Spleen (tissue), 11 donors: ENCODE measurements at regions not wholly inside any gene's neighbourhood (a gene's known extent, or its start where the extent isn't known, plus 50 kb on each side); places are given as distances from the start of the nearest gene placed in this dataset.

ENCODE experiments used
- DNase-seq: peaks from one replicate; pipeline ENCODE4 v3.0.0-alpha.2; 2020
- H3K27ac ChIP-seq, 8 donors: fragments of 200-600 bp; sonication (generic) in 7 of 8; 1 replicate in 4 of 8; 2 replicates in 4 of 8; pipeline versions ENCODE4 v1.5.0 to v1.8.0; 2016 to 2021; ENCODE audit warnings: inconsistent platforms in 4 of 8, mild to moderate bottlenecking in 4 of 8, moderate library complexity in 1 of 8
- H3K27me3 ChIP-seq, 7 donors: fragments of 200-600 bp; sonication (generic) in 6 of 7; replicated peaks in 1 of 7; 1 replicate in 4 of 7; 2 replicates in 3 of 7; pipeline versions ENCODE4 v1.5.0 to v1.8.0; 2016 to 2021; ENCODE audit warnings: inconsistent platforms in 3 of 7, mild to moderate bottlenecking in 1 of 7
- H3K36me3 ChIP-seq, 6 donors: fragments of 200-600 bp; sonication (generic) in 5 of 6; 1 replicate in 4 of 6; 2 replicates in 2 of 6; pipeline versions ENCODE4 v1.5.0 to v1.8.0; 2016 to 2021; ENCODE audit warnings: inconsistent platforms in 2 of 6
- H3K4me1 ChIP-seq, 6 donors: fragments of 200-600 bp; sonication (generic) in 5 of 6; 1 replicate in 3 of 6; 2 replicates in 3 of 6; pipeline versions ENCODE4 v1.5.0 to v1.8.0; 2016 to 2021; ENCODE audit warnings: inconsistent platforms in 3 of 6
- H3K4me3 ChIP-seq, 8 donors: fragments of 200-600 bp; sonication (generic) in 7 of 8; 1 replicate in 4 of 8; 2 replicates in 4 of 8; pipeline versions ENCODE4 v1.5.0 to v1.8.0; 2016 to 2021; ENCODE audit warnings: inconsistent platforms in 4 of 8, mild to moderate bottlenecking in 4 of 8, moderate library complexity in 2 of 8
- H3K9me3 ChIP-seq, 8 donors: fragments of 200-600 bp; sonication (generic) in 7 of 8; 1 replicate in 4 of 8; 2 replicates in 4 of 8; pipeline versions ENCODE4 v1.5.0 to v1.8.0; 2016 to 2021; ENCODE audit warnings: inconsistent platforms in 4 of 8
- POLR2A ChIP-seq, 3 donors: fragments of 450-650 bp; IDR thresholded peaks; one replicate each; pipeline ENCODE4 v1.5.1; 2017; ENCODE audit warnings: antibody characterized with exemption in 3 of 3, mild to moderate bottlenecking in 1 of 3
- POLR2AphosphoS5 ChIP-seq, 3 donors: sonication (generic); formaldehyde crosslinking; IDR thresholded peaks; one replicate each; pipeline ENCODE4 v1.5.1; 2017; ENCODE audit warnings: antibody characterized with exemption in 3 of 3
- WGBS, 5 donors: extraction: QIAGEN DNeasy Blood & Tissue Kit in 3 of 5; methylation state at CpG; one replicate each; pipeline versions ENCODE4 v1.1.5 to v1.1.7; 2013 to 2018; 5-methylcytosine and 5-hydroxymethylcytosine counted together
- intact Hi-C: fragments of 100-400 bp; cut with DNase I; formaldehyde crosslinking; loops from one replicate; pipeline ENCODE4 v1.15.0; 2023; ENCODE audit warnings: low total_unique reads
- TF ChIP-seq, protein P1 (sequence below), 11 experiments: fragments of 200-600 bp in 7 of 11; fragments of 450-650 bp in 4 of 11; sonication (generic) in 4 of 11; IDR thresholded peaks in 8 of 11; conservative IDR thresholded peaks in 3 of 11; 1 replicate in 7 of 11; 2 replicates in 4 of 11; pipeline versions ENCODE4 v1.4.0 to v1.8.0; 2016 to 2021; ENCODE audit warnings: antibody characterized with exemption in 11 of 11, inconsistent platforms in 4 of 11, mild to moderate bottlenecking in 1 of 11
- donor health status: healthy with polysubstance abuse.
- donor health status: DM: no; HTN: no; CAD: no; lungs with moderate emphysema.
- donor health status: DM: no; HTN: no; CAD: no.
- donor health status: Bipolar disorder and iron deficiency.
- donor health status: healthy.
- donor health status: DM: no; HTN: no; CAD: no.
- donor health status: DM: yes; HTN: yes; CAD: no.

GRCh38 chr3:65148687-65149086, 460.9 kb upstream of the ADAMTS9 start:
- DNase-seq: no peak
- no peak for TF ChIP-seq POLR2AphosphoS5 (IDR thresholded peaks at IDR 0.05)
- no peak for TF ChIP-seq POLR2A (IDR thresholded peaks at IDR 0.05)
- TF ChIP-seq, protein P1, sequence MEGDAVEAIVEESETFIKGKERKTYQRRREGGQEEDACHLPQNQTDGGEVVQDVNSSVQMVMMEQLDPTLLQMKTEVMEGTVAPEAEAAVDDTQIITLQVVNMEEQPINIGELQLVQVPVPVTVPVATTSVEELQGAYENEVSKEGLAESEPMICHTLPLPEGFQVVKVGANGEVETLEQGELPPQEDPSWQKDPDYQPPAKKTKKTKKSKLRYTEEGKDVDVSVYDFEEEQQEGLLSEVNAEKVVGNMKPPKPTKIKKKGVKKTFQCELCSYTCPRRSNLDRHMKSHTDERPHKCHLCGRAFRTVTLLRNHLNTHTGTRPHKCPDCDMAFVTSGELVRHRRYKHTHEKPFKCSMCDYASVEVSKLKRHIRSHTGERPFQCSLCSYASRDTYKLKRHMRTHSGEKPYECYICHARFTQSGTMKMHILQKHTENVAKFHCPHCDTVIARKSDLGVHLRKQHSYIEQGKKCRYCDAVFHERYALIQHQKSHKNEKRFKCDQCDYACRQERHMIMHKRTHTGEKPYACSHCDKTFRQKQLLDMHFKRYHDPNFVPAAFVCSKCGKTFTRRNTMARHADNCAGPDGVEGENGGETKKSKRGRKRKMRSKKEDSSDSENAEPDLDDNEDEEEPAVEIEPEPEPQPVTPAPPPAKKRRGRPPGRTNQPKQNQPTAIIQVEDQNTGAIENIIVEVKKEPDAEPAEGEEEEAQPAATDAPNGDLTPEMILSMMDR (IDR thresholded peaks at IDR 0.05 in 8 of 11, conservative IDR thresholded peaks at IDR 0.05 in 3 of 11): no peak
- H3K4me3 ChIP-seq: no peak overlapping the region
- H3K27ac ChIP-seq: no peak overlapping the region
- no peaks in the 10 kb centered on the region for H3K9me3 ChIP-seq
- no peaks in the 10 kb centered on the region for H3K4me1 ChIP-seq
- no peaks in the 10 kb centered on the region for H3K27me3 ChIP-seq
- intact Hi-C loops: no loop called here
- 46 to 63% (median 59%) methylated on average over 2 of the region's 2 CpGs for WGBS, 5 donors
- H3K36me3 ChIP-seq: no peaks in the 10 kb centered on the region

- TF ChIP-seq, protein P1 (IDR thresholded peaks at IDR 0.05 in 8 of 11, conservative IDR thresholded peaks at IDR 0.05 in 3 of 11): no peak
- TF ChIP-seq POLR2A (IDR thresholded peaks at IDR 0.05) (no peak), POLR2AphosphoS5 (IDR thresholded peaks at IDR 0.05) (no peak)
- no peak overlapping the region for H3K4me3 ChIP-seq
- DNase-seq: no peak
- H3K9me3 ChIP-seq: no peaks in the 10 kb centered on the region
- H3K27ac ChIP-seq: no peak overlapping the region
- H3K36me3 ChIP-seq: no peaks in the 10 kb centered on the region
- intact Hi-C loops: no loop called here
- H3K27me3 ChIP-seq: no peaks in the 10 kb centered on the region
- no peaks in the 10 kb centered on the region for H3K4me1 ChIP-seq
- WGBS, 5 donors: 67 to 79% (median 72%) methylated on average over 3 of the region's 3 CpGs
Measured at GRCh38 chr3:65146179-65146578, 458.4 kb upstream of the ADAMTS9 start.

GRCh38 chr3:65145680-65146079, 457.9 kb upstream of the ADAMTS9 start:
- Histone ChIP-seq H3K4me1 (no peaks in the 10 kb centered on the region), H3K27me3 (no peaks in the 10 kb centered on the region), H3K9me3 (no peaks in the 10 kb centered on the region), H3K36me3 (no peaks in the 10 kb centered on the region), H3K27ac (no peak overlapping the region), H3K4me3 (no peak overlapping the region)
- TF ChIP-seq POLR2AphosphoS5 (IDR thresholded peaks at IDR 0.05): no peak
- TF ChIP-seq, protein P1 (IDR thresholded peaks at IDR 0.05 in 8 of 11, conservative IDR thresholded peaks at IDR 0.05 in 3 of 11): no peak
- no peak for TF ChIP-seq POLR2A (IDR thresholded peaks at IDR 0.05)
- DNase-seq: no peak
- 78 to 100% (median 84%) methylated on average over 1 of the region's 1 CpG for WGBS, 5 donors
- intact Hi-C loops: no loop called here

DNA sequence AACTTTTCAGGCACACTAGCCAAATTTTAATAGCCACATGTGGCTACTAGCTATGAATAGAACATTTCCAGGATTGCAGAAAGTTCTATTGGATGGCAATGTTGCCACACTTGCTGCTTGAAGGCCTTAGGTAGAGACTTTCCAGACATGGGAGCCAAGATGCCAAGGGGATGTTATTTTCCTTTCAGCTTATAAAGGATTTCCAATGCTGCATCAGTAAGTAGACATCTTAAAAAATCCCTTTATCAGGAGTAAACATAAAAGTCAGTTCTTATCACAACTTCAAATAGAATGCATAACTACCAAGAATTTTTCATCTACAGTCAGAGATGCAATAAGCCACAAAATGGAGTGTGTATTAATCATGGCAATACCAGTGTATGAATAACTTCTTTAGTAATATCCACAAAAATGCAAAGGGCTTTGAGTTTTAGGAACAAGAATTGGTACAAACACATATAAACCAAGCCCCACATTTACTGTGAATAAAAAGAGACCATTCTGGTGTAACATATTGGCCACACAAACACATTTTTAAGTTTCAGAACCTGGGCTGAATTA, 457.1 kb upstream of the ADAMTS9 start:
- Histone ChIP-seq H3K9me3 (no peaks in the 10 kb centered on the region), H3K4me3 (no peak overlapping the region), H3K4me1 (no peaks in the 10 kb centered on the region), H3K27ac (no peak overlapping the region), H3K27me3 (no peaks in the 10 kb centered on the region), H3K36me3 (no peaks in the 10 kb centered on the region)
- no peak for TF ChIP-seq POLR2A (IDR thresholded peaks at IDR 0.05)
- TF ChIP-seq, protein P1 (IDR thresholded peaks at IDR 0.05 in 8 of 11, conservative IDR thresholded peaks at IDR 0.05 in 3 of 11): no peak
- TF ChIP-seq POLR2AphosphoS5 (IDR thresholded peaks at IDR 0.05): no peak
- DNase-seq: no peak
- intact Hi-C loops: no loop called here
